SK-N-SH (cell line): ENCODE measurements at regions not wholly inside any gene's neighbourhood (a gene's known extent, or its start where the extent isn't known, plus 50 kb on each side); places are given as distances from the start of the nearest gene placed in this dataset.

Source experiments
- CTCF ChIA-PET: fragments of 300-600, 350-600 bp; formaldehyde crosslinking; extraction: SDS; loops from one replicate; lab custom pipeline; 2021; lab: Yijun Ruan, JAX
- POLR2A ChIA-PET: fragments of 350-600 bp; sonication (Branson Sonifier 250); formaldehyde crosslinking; extraction: SDS; loops from one replicate; lab custom pipeline; 2020; ENCODE audit warnings: antibody characterized with exemption, inconsistent platforms; lab: Yijun Ruan, JAX
- DNase-seq: peaks from one replicate; pipeline ENCODE4 v3.0.0; 2012
- H2AFZ ChIP-seq: fragments of 200-600 bp; sonication (generic); 2 replicates; pipeline ENCODE4 v1.8.1; 2016; ENCODE audit warnings: antibody characterized with exemption, mild to moderate bottlenecking, low read depth
- H3F3A ChIP-seq: fragments of 200-600 bp; sonication (generic); replicated peaks from 2 replicates; pipeline ENCODE3; 2016; ENCODE audit warnings: antibody characterized with exemption, mild to moderate bottlenecking; ENCODE audit not compliant: insufficient read depth
- H3K27ac ChIP-seq, 2 experiments: fragments of 200-500 bp in 1 of 2; fragments of 200-600 bp in 1 of 2; sonication (Bioruptor generic) in 1 of 2; sonication (generic), shearing (Covaris generic) in 1 of 2; 2 replicates each; pipeline versions ENCODE4 v1.5.1 to v1.6.1; 2014 to 2016; ENCODE audit warnings: low read depth in 2 of 2, inconsistent platforms in 1 of 2, low read length in 1 of 2, mild to moderate bottlenecking in 1 of 2, mixed read lengths in 1 of 2
- H3K27me3 ChIP-seq: fragments of 200-600 bp; sonication (generic), shearing (Covaris generic); 2 replicates; pipeline ENCODE4 v1.6.1; 2016; ENCODE audit warnings: mixed run types; ENCODE audit not compliant: insufficient read depth
- H3K36me3 ChIP-seq, 2 experiments: fragments of 200-500 bp in 1 of 2; fragments of 200-600 bp in 1 of 2; sonication (Bioruptor generic) in 1 of 2; sonication (generic) in 1 of 2; replicated peaks in 1 of 2; 2 replicates each; pipeline versions ENCODE3 to v1.5.1; 2014 to 2016; ENCODE audit warnings: low read length in 1 of 2, mild to moderate bottlenecking in 1 of 2; ENCODE audit not compliant: insufficient read depth in 2 of 2, control insufficient read depth in 1 of 2
- H3K4me1 ChIP-seq, 2 experiments: fragments of 200-500 bp in 1 of 2; fragments of 200-600 bp in 1 of 2; sonication (Bioruptor generic) in 1 of 2; sonication (generic), shearing (Covaris generic) in 1 of 2; 2 replicates each; pipeline versions ENCODE4 v1.5.1 to v1.6.1; 2014 to 2016; ENCODE audit warnings: low read depth in 1 of 2, low read length in 1 of 2, mixed run types in 1 of 2; ENCODE audit not compliant: insufficient read depth in 2 of 2, control insufficient read depth in 1 of 2
- H3K4me2 ChIP-seq: fragments of 200-600 bp; sonication (generic), shearing (Covaris generic); 2 replicates; pipeline ENCODE4 v1.6.1; 2017; ENCODE audit warnings: mixed run types
- H3K4me3 ChIP-seq, 2 experiments: fragments of 200-500 bp in 1 of 2; fragments of 200-600 bp in 1 of 2; sonication (Bioruptor generic) in 1 of 2; sonication (generic), shearing (Covaris generic) in 1 of 2; 2 replicates each; pipeline versions ENCODE4 v1.5.1 to v1.8.1; 2014 to 2016; ENCODE audit warnings: low read depth in 2 of 2, inconsistent platforms in 1 of 2, low read length in 1 of 2, mild to moderate bottlenecking in 1 of 2, mixed read lengths in 1 of 2, moderate library complexity in 1 of 2
- H3K79me2 ChIP-seq: fragments of 200-600 bp; sonication (generic); 2 replicates; pipeline ENCODE4 v1.8.1; 2017; ENCODE audit warnings: mild to moderate bottlenecking; ENCODE audit not compliant: insufficient read depth
- H3K9ac ChIP-seq: fragments of 200-600 bp; sonication (generic); 2 replicates; pipeline ENCODE4 v1.6.1; 2017; ENCODE audit warnings: mixed run types
- H3K9me2 ChIP-seq: fragments of 200-600 bp; sonication (generic); 2 replicates; pipeline ENCODE4 v1.6.1; 2017; ENCODE audit warnings: mixed run types
- H3K9me3 ChIP-seq: fragments of 200-600 bp; sonication (generic); 2 replicates; pipeline ENCODE4 v1.6.1; 2017; ENCODE audit warnings: mixed run types, mild to moderate bottlenecking, moderate library complexity
- H4K20me1 ChIP-seq: fragments of 200-600 bp; sonication (generic); 2 replicates; pipeline ENCODE4 v1.6.1; 2017; ENCODE audit warnings: mild to moderate bottlenecking, mixed run types; ENCODE audit not compliant: insufficient read depth
- ELF1 ChIP-seq: IDR thresholded peaks from 2 replicates; pipeline ENCODE4 v1.4.0; 2012
- FOXM1 ChIP-seq: IDR thresholded peaks from 2 replicates; pipeline ENCODE4 v1.4.0; 2012; ENCODE audit warnings: low read depth, mild to moderate bottlenecking
- GABPA ChIP-seq: IDR thresholded peaks from 2 replicates; pipeline ENCODE4 v1.4.0; 2012; ENCODE audit warnings: low read depth, mild to moderate bottlenecking
- GATA2 ChIP-seq: sonication (generic); formaldehyde crosslinking; IDR thresholded peaks from 2 replicates; pipeline ENCODE4 v1.5.0; 2020; ENCODE audit warnings: mild to moderate bottlenecking, missing genetic modification reagents
- JUND ChIP-seq: IDR thresholded peaks from 2 replicates; pipeline ENCODE4 v1.4.0; 2012
- MEF2A ChIP-seq: IDR thresholded peaks from 2 replicates; pipeline ENCODE4 v1.4.0; 2012; ENCODE audit warnings: low read depth, borderline replicate concordance
- NRF1 ChIP-seq: IDR thresholded peaks from 2 replicates; pipeline ENCODE4 v1.6.1; 2012; ENCODE audit warnings: low read depth, mild to moderate bottlenecking, low read length
- RFX5 ChIP-seq: IDR thresholded peaks from 2 replicates; pipeline ENCODE4 v1.6.1; 2012; ENCODE audit warnings: mild to moderate bottlenecking, improper control_type of control experiment, low read length
- RXRA ChIP-seq: IDR thresholded peaks from 2 replicates; pipeline ENCODE4 v1.4.0; 2012; ENCODE audit warnings: low read depth, mild to moderate bottlenecking, borderline replicate concordance
- TAF1 ChIP-seq: IDR thresholded peaks from 2 replicates; pipeline ENCODE4 v1.6.1; 2012; ENCODE audit warnings: low read depth, mild to moderate bottlenecking, low read length, moderate library complexity, borderline replicate concordance
- TEAD4 ChIP-seq: IDR thresholded peaks from 2 replicates; pipeline ENCODE4 v1.4.0; 2012; ENCODE audit warnings: mild to moderate bottlenecking, borderline replicate concordance; ENCODE audit not compliant: insufficient read depth
- ZBTB33 ChIP-seq: IDR thresholded peaks from 2 replicates; pipeline ENCODE4 v1.4.0; 2012; ENCODE audit warnings: low read depth, borderline replicate concordance
- WGBS: methylation state at CpG from one replicate; pipeline ENCODE4 v1.1.6; 2017; ENCODE audit warnings: low lambda C conversion rate; 5-methylcytosine and 5-hydroxymethylcytosine counted together

DNA sequence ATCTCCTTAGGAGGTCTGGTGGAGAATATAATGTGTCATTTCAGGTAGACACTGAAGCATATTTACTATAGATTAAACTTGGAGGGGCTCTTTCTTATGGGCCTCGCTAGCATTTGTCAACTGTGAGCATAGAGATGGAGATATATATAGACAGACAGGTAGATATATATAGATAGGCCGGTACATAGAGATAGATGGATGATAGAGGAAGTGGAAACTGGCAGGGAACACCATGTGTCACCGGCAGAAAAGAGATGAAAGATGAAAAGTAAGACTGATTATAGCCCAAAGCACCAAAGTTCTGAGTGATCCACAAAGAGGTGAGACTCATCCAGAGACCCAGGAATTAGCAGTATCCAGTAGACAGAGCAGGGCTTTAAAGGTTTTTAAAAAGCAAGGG is 268.1 kb downstream of the FBXW7 start:
- no peak overlapping the region for H3K4me3 ChIP-seq
- H3K79me2 ChIP-seq, result no peaks in the 10 kb centered on the region
- H3K9me2 ChIP-seq, result no peaks in the 10 kb centered on the region
- no peak overlapping the region for H3K9ac ChIP-seq
- DNase-seq, result no peak
- WGBS, result 34% methylated on average over 3 of the region's 3 CpGs
- no peaks in the 10 kb centered on the region for H3K36me3 ChIP-seq
- no peak overlapping the region for H2AFZ ChIP-seq
- no peaks in the 10 kb centered on the region for H4K20me1 ChIP-seq
- ChIA-PET CTCF (interaction anchor here (1.0 to 1.5 kb wide), 2 partner anchors 9 to 12 kb away, joined by 3 to 4 read pairs; no protein-coding TSS in a partner anchor), POLR2A (no interaction called here)
- no peak overlapping the region for H3K4me2 ChIP-seq
- no peaks in the 10 kb centered on the region for H3F3A ChIP-seq
- H3K27me3 ChIP-seq, result no peaks in the 10 kb centered on the region
- H3K4me1 ChIP-seq, result no peaks in the 10 kb centered on the region
- TF ChIP-seq GABPA (no peak), ZBTB33 (no peak), ELF1 (no peak), JUND (no peak)
- H3K9me3 ChIP-seq, result no peaks in the 10 kb centered on the region
- no peak overlapping the region for H3K27ac ChIP-seq

DNA sequence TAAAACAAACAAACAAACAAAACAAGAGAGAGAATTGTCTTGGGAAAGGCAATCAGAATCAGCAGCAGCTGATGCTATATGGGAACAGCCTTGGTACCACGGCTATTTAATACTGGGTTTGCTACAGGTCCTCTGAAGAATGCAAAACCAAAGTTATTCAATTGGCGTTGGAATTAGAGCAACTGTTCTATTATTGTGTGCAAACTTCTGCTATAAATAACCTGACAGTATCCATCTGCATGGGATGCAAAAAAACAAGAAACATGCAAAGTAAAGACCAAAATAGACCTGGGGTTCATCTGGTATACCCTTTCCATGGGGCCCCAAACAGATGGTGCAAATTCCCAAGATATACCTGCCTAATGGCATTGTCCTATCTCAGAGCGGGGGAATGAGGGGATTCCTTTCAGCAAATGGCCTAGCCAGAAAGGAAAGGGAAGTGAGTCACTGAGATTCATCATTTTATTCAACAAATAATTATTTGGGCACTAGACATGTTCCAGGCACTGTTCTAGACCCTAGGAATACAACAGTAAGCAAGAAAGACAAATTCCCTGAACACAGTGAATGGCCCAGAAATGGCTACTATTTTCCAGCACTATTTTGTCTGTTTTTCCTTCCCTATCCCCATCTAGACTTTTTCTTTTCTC is 268.9 kb downstream of the FBXW7 start:
- no peaks in the 10 kb centered on the region for H3K36me3 ChIP-seq
- ChIA-PET POLR2A (no interaction called here), CTCF (no interaction called here)
- DNase-seq, result no peak
- no peak for TF ChIP-seq RFX5
- no peak overlapping the region for H3K27ac ChIP-seq
- no peaks in the 10 kb centered on the region for H3K27me3 ChIP-seq
- H3K4me1 ChIP-seq, result no peaks in the 10 kb centered on the region
- H4K20me1 ChIP-seq, result no peaks in the 10 kb centered on the region
- H2AFZ ChIP-seq, result no peak overlapping the region
- peaks cover 6% of the 10 kb centered on the region for H3K9me3 ChIP-seq
- no peak overlapping the region for H3K4me2 ChIP-seq
- no peaks in the 10 kb centered on the region for H3K79me2 ChIP-seq
- no peaks in the 10 kb centered on the region for H3K9me2 ChIP-seq
- peaks cover 4% of the 10 kb centered on the region for H3F3A ChIP-seq
- no peak overlapping the region for H3K4me3 ChIP-seq
- H3K9ac ChIP-seq, result no peak overlapping the region
- 75% methylated on average over 3 of the region's 3 CpGs for WGBS

DNA sequence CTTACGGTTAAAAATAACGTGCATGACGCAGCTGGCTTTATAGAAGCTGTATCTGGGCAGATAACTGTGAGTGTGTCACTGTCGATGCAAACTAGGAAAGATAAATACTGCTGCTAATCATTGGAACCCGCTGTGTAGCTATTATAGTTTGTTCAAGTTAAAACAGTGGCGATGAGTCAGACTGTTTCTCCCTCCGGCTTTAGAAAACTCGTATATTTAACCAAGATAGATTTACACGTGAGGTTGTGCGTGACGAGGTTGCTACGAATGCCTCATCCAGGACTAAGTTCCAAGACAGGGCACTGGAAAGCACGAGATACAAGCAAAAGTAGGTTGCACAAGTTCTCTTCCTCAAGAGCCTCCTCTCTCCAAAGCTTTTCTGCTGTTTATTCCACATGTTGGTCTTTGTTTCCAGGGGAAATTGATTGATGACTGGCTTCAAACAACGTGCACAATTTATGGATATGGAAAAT is 270.7 kb downstream of the FBXW7 start:
- WGBS, result 65% methylated on average over 14 of the region's 14 CpGs
- Histone ChIP-seq H3K9me3 (peaks cover 10% of the 10 kb centered on the region), H3K4me1 (no peaks in the 10 kb centered on the region), H3K27ac (no peak overlapping the region), H4K20me1 (no peaks in the 10 kb centered on the region), H3K36me3 (no peaks in the 10 kb centered on the region), H3K4me3 (no peak overlapping the region), H3K4me2 (no peak overlapping the region), H3K9ac (no peak overlapping the region), H3K9me2 (no peaks in the 10 kb centered on the region), H3K79me2 (no peaks in the 10 kb centered on the region), H3F3A (peaks cover 6% of the 10 kb centered on the region), H2AFZ (no peak overlapping the region), H3K27me3 (no peaks in the 10 kb centered on the region)
- DNase-seq, result no peak
- POLR2A ChIA-PET, result no interaction called here
- TF ChIP-seq ZBTB33 (no peak), NRF1 (no peak), TAF1 (no peak), TEAD4 (no peak), MEF2A (no peak), GATA2 (no peak), GABPA (no peak), FOXM1 (no peak), RXRA (no peak)
- CTCF ChIA-PET, result no interaction called here
